ENCODE measurements at regions not wholly inside any gene's neighbourhood (a gene's known extent, or its start where the extent isn't known, plus 50 kb on each side); places are given as distances from the start of the nearest gene placed in this dataset.

- no peaks in the 10 kb centered on the region for H3K36me3 ChIP-seq (ENCODE audit: insufficient read depth, low read length)
- H3K27me3 ChIP-seq (ENCODE audit: control insufficient read depth in 1 of 2, insufficient read depth in 2 of 2, low read length in 2 of 2): no peaks in the 10 kb centered on the region
- no peak overlapping the region for H3K4me3 ChIP-seq (ENCODE audit: low read depth in 1 of 2, low read length in 2 of 2)
Observed at GRCh38 chr9:17846948-17847655, 268.2 kb downstream of the SH3GL2 start.

GRCh38 chr9:17847908-17848307, 269.0 kb downstream of the SH3GL2 start:
- Histone ChIP-seq H3K36me3 (ENCODE audit: insufficient read depth, low read length) (no peaks in the 10 kb centered on the region), H3K4me1 (ENCODE audit: insufficient read depth, low read length) (no peaks in the 10 kb centered on the region), H3K4me3 (ENCODE audit: low read depth in 1 of 2, low read length in 2 of 2) (no peak overlapping the region), H3K9ac (ENCODE audit: low read length) (no peak overlapping the region), H3K9me3 (ENCODE audit: low read length) (no peaks in the 10 kb centered on the region), H3K27me3 (ENCODE audit: control insufficient read depth in 1 of 2, insufficient read depth in 2 of 2, low read length in 2 of 2) (no peaks in the 10 kb centered on the region), H3K27ac (ENCODE audit: low read depth, low read length) (no peak overlapping the region)

More at GRCh38 chr9:17846948-17847655, 268.2 kb downstream of the SH3GL2 start:
- no peak overlapping the region for H3K27ac ChIP-seq (ENCODE audit: low read depth, low read length)
- no peak overlapping the region for H3K9ac ChIP-seq (ENCODE audit: low read length)
- no peaks in the 10 kb centered on the region for H3K4me1 ChIP-seq (ENCODE audit: insufficient read depth, low read length)
- H3K9me3 ChIP-seq (ENCODE audit: low read length): no peaks in the 10 kb centered on the region

- Histone ChIP-seq H3K27me3 (ENCODE audit: control insufficient read depth in 1 of 2, insufficient read depth in 2 of 2, low read length in 2 of 2) (no peaks in the 10 kb centered on the region), H3K4me3 (ENCODE audit: low read depth in 1 of 2, low read length in 2 of 2) (no peak overlapping the region), H3K9me3 (ENCODE audit: low read length) (no peaks in the 10 kb centered on the region), H3K9ac (ENCODE audit: low read length) (no peak overlapping the region), H3K36me3 (ENCODE audit: insufficient read depth, low read length) (no peaks in the 10 kb centered on the region), H3K4me1 (ENCODE audit: insufficient read depth, low read length) (no peaks in the 10 kb centered on the region), H3K27ac (ENCODE audit: low read depth, low read length) (no peak overlapping the region)
Observed at GRCh38 chr9:17852108-17852507, 273.2 kb downstream of the SH3GL2 start.

- Histone ChIP-seq H3K4me3 (ENCODE audit: low read depth in 1 of 2, low read length in 2 of 2) (no peak overlapping the region), H3K36me3 (ENCODE audit: insufficient read depth, low read length) (no peaks in the 10 kb centered on the region), H3K27me3 (ENCODE audit: control insufficient read depth in 1 of 2, insufficient read depth in 2 of 2, low read length in 2 of 2) (no peaks in the 10 kb centered on the region), H3K4me1 (ENCODE audit: insufficient read depth, low read length) (no peaks in the 10 kb centered on the region), H3K27ac (ENCODE audit: low read depth, low read length) (no peak overlapping the region), H3K9ac (ENCODE audit: low read length) (no peak overlapping the region), H3K9me3 (ENCODE audit: low read length) (no peaks in the 10 kb centered on the region)
Observed at GRCh38 chr9:17854487-17854886, 275.6 kb downstream of the SH3GL2 start.

GRCh38 chr9:17856995-17857394, 278.1 kb downstream of the SH3GL2 start:
- Histone ChIP-seq H3K27ac (ENCODE audit: low read depth, low read length) (no peak overlapping the region), H3K4me3 (ENCODE audit: low read depth in 1 of 2, low read length in 2 of 2) (no peak overlapping the region), H3K27me3 (ENCODE audit: control insufficient read depth in 1 of 2, insufficient read depth in 2 of 2, low read length in 2 of 2) (no peaks in the 10 kb centered on the region), H3K36me3 (ENCODE audit: insufficient read depth, low read length) (no peaks in the 10 kb centered on the region), H3K9ac (ENCODE audit: low read length) (no peak overlapping the region), H3K4me1 (ENCODE audit: insufficient read depth, low read length) (no peaks in the 10 kb centered on the region), H3K9me3 (ENCODE audit: low read length) (no peaks in the 10 kb centered on the region)

GRCh38 chr9:17859228-17859627, 280.4 kb downstream of the SH3GL2 start:
- Histone ChIP-seq H3K9me3 (ENCODE audit: low read length) (no peaks in the 10 kb centered on the region), H3K27me3 (ENCODE audit: control insufficient read depth in 1 of 2, insufficient read depth in 2 of 2, low read length in 2 of 2) (no peaks in the 10 kb centered on the region), H3K36me3 (ENCODE audit: insufficient read depth, low read length) (no peaks in the 10 kb centered on the region), H3K4me1 (ENCODE audit: insufficient read depth, low read length) (no peaks in the 10 kb centered on the region), H3K9ac (ENCODE audit: low read length) (no peak overlapping the region), H3K27ac (ENCODE audit: low read depth, low read length) (no peak overlapping the region), H3K4me3 (ENCODE audit: low read depth in 1 of 2, low read length in 2 of 2) (no peak overlapping the region)

GRCh38 chr9:17859987-17860386, 281.1 kb downstream of the SH3GL2 start:
- Histone ChIP-seq H3K27me3 (ENCODE audit: control insufficient read depth in 1 of 2, insufficient read depth in 2 of 2, low read length in 2 of 2) (no peaks in the 10 kb centered on the region), H3K36me3 (ENCODE audit: insufficient read depth, low read length) (no peaks in the 10 kb centered on the region), H3K9ac (ENCODE audit: low read length) (no peak overlapping the region)

GRCh38 chr9:17862101-17862500, 283.2 kb downstream of the SH3GL2 start:
- Histone ChIP-seq H3K36me3 (ENCODE audit: insufficient read depth, low read length) (no peaks in the 10 kb centered on the region), H3K4me3 (ENCODE audit: low read depth in 1 of 2, low read length in 2 of 2) (no peak overlapping the region), H3K27ac (ENCODE audit: low read depth, low read length) (no peak overlapping the region), H3K27me3 (ENCODE audit: control insufficient read depth in 1 of 2, insufficient read depth in 2 of 2, low read length in 2 of 2) (no peaks in the 10 kb centered on the region), H3K9me3 (ENCODE audit: low read length) (no peaks in the 10 kb centered on the region), H3K4me1 (ENCODE audit: insufficient read depth, low read length) (no peaks in the 10 kb centered on the region), H3K9ac (ENCODE audit: low read length) (no peak overlapping the region)

More at GRCh38 chr9:17859987-17860386, 281.1 kb downstream of the SH3GL2 start:
- Histone ChIP-seq H3K27ac (ENCODE audit: low read depth, low read length) (no peak overlapping the region), H3K4me1 (ENCODE audit: insufficient read depth, low read length) (no peaks in the 10 kb centered on the region), H3K9me3 (ENCODE audit: low read length) (no peaks in the 10 kb centered on the region), H3K4me3 (ENCODE audit: low read depth in 1 of 2, low read length in 2 of 2) (no peak overlapping the region)

GRCh38 chr9:17862629-17863028, 283.8 kb downstream of the SH3GL2 start:
- no peaks in the 10 kb centered on the region for H3K9me3 ChIP-seq (ENCODE audit: low read length)

GRCh38 chr9:17863213-17863883, 284.5 kb downstream of the SH3GL2 start:
- Histone ChIP-seq H3K36me3 (ENCODE audit: insufficient read depth, low read length) (no peaks in the 10 kb centered on the region), H3K9me3 (ENCODE audit: low read length) (no peaks in the 10 kb centered on the region), H3K27me3 (ENCODE audit: control insufficient read depth in 1 of 2, insufficient read depth in 2 of 2, low read length in 2 of 2) (no peaks in the 10 kb centered on the region), H3K9ac (ENCODE audit: low read length) (no peak overlapping the region), H3K4me3 (ENCODE audit: low read depth in 1 of 2, low read length in 2 of 2) (no peak overlapping the region), H3K4me1 (ENCODE audit: insufficient read depth, low read length) (no peaks in the 10 kb centered on the region), H3K27ac (ENCODE audit: low read depth, low read length) (no peak overlapping the region)

More at GRCh38 chr9:17862629-17863028, 283.8 kb downstream of the SH3GL2 start:
- Histone ChIP-seq H3K36me3 (ENCODE audit: insufficient read depth, low read length) (no peaks in the 10 kb centered on the region), H3K4me3 (ENCODE audit: low read depth in 1 of 2, low read length in 2 of 2) (no peak overlapping the region), H3K9ac (ENCODE audit: low read length) (no peak overlapping the region), H3K27ac (ENCODE audit: low read depth, low read length) (no peak overlapping the region), H3K27me3 (ENCODE audit: control insufficient read depth in 1 of 2, insufficient read depth in 2 of 2, low read length in 2 of 2) (no peaks in the 10 kb centered on the region), H3K4me1 (ENCODE audit: insufficient read depth, low read length) (no peaks in the 10 kb centered on the region)

- no peak overlapping the region for H3K9ac ChIP-seq (ENCODE audit: low read length)
- no peaks in the 10 kb centered on the region for H3K36me3 ChIP-seq (ENCODE audit: insufficient read depth, low read length)
- H3K4me1 ChIP-seq (ENCODE audit: insufficient read depth, low read length): no peaks in the 10 kb centered on the region
- no peaks in the 10 kb centered on the region for H3K27me3 ChIP-seq (ENCODE audit: control insufficient read depth in 1 of 2, insufficient read depth in 2 of 2, low read length in 2 of 2)
- H3K9me3 ChIP-seq (ENCODE audit: low read length): no peaks in the 10 kb centered on the region
- no peak overlapping the region for H3K4me3 ChIP-seq (ENCODE audit: low read depth in 1 of 2, low read length in 2 of 2)
- no peak overlapping the region for H3K27ac ChIP-seq (ENCODE audit: low read depth, low read length)
Observed at GRCh38 chr9:17863924-17864323, 285.1 kb downstream of the SH3GL2 start.

- H3K9ac ChIP-seq (ENCODE audit: low read length): no peak overlapping the region
- no peaks in the 10 kb centered on the region for H3K27me3 ChIP-seq (ENCODE audit: control insufficient read depth in 1 of 2, insufficient read depth in 2 of 2, low read length in 2 of 2)
- no peak overlapping the region for H3K4me3 ChIP-seq (ENCODE audit: low read depth in 1 of 2, low read length in 2 of 2)
- no peaks in the 10 kb centered on the region for H3K4me1 ChIP-seq (ENCODE audit: insufficient read depth, low read length)
- H3K36me3 ChIP-seq (ENCODE audit: insufficient read depth, low read length): no peaks in the 10 kb centered on the region
- H3K27ac ChIP-seq (ENCODE audit: low read depth, low read length): no peak overlapping the region
- no peaks in the 10 kb centered on the region for H3K9me3 ChIP-seq (ENCODE audit: low read length)
Observed at GRCh38 chr9:17864951-17865350, 286.1 kb downstream of the SH3GL2 start.

Measured in muscle layer of colon (tissue), 2 donors.